HG03571 (cell line): ENCODE measurements at regions not wholly inside any gene's neighbourhood (a gene's known extent, or its start where the extent isn't known, plus 50 kb on each side); places are given as distances from the start of the nearest gene placed in this dataset.
A peak's percentile ranks its signal among the peaks of the same experiment; 100 is the strongest.
"Not testable (repeated sequence)": the region's sequence is repeated elsewhere in the genome, so short reads cannot be mapped to it uniquely, and the experiment has no call there.

ENCODE experiments used
- ATAC-seq: cut with Tn5 transposase; IDR thresholded peaks from one replicate; pipeline ENCODE4 v1.9.1; 2021; ENCODE audit not compliant: unreplicated experiment

- ATAC-seq, result not testable (repeated sequence)
Measured at GRCh38 chr15:22134941-22135566, 54.7 kb downstream of the OR4M2 start.

GRCh38 chr15:22137572-22137971 is 57.2 kb downstream of the OR4M2 start:
- not testable (repeated sequence) for ATAC-seq

GRCh38 chr15:22141106-22141505 is 60.8 kb downstream of the OR4M2 start:
- ATAC-seq, result not testable (repeated sequence)

GRCh38 chr15:22148109-22148508 is 67.8 kb downstream of the OR4M2 start:
- ATAC-seq, result peak; percentile 94

- ATAC-seq, result not testable (repeated sequence)
Measured at GRCh38 chr15:22158243-22158642, 77.9 kb downstream of the OR4M2 start.

GRCh38 chr15:22160283-22160682 is 80.0 kb downstream of the OR4M2 start:
- ATAC-seq, result peak; percentile 24

GRCh38 chr15:22160741-22161140 is 80.4 kb downstream of the OR4M2 start:
- ATAC-seq, result peak; percentile 80

- ATAC-seq, result peak; percentile 66
Measured at GRCh38 chr15:22161398-22161797, 81.1 kb downstream of the OR4M2 start.

- ATAC-seq, result not testable (repeated sequence)
Measured at GRCh38 chr15:22163715-22164114, 83.4 kb downstream of the OR4M2 start.

- not testable (repeated sequence) for ATAC-seq
Measured at GRCh38 chr15:22167521-22167920, 87.2 kb downstream of the OR4M2 start.

GRCh38 chr15:22173029-22173998 is 93.0 kb downstream of the OR4M2 start:
- peak; percentile 67 for ATAC-seq

- ATAC-seq, result peak; percentile 54
Measured at GRCh38 chr15:22174088-22174487, 93.8 kb downstream of the OR4M2 start.

- not testable (repeated sequence) for ATAC-seq
Measured at GRCh38 chr15:22177965-22178364, 97.6 kb downstream of the OR4M2 start.

GRCh38 chr15:22178438-22178837 is 98.1 kb downstream of the OR4M2 start:
- ATAC-seq, result not testable (repeated sequence)

- not testable (repeated sequence) for ATAC-seq
Measured at GRCh38 chr15:22179043-22179442, 98.7 kb downstream of the OR4M2 start.

GRCh38 chr15:22180611-22181010 is 100.3 kb downstream of the OR4M2 start:
- not testable (repeated sequence) for ATAC-seq

- peak; percentile 66 for ATAC-seq
Measured at GRCh38 chr15:22184678-22185077, 104.4 kb downstream of the OR4M2 start.

- not testable (repeated sequence) for ATAC-seq
Measured at GRCh38 chr15:22186846-22187532, 106.7 kb downstream of the OR4M2 start.

- not testable (repeated sequence) for ATAC-seq
Measured at GRCh38 chr15:22191818-22192217, 111.5 kb downstream of the OR4M2 start.

- ATAC-seq, result not testable (repeated sequence)
Measured at GRCh38 chr15:22194739-22195617, 114.7 kb downstream of the OR4M2 start.
